ENCODE measurements at regions not wholly inside any gene's neighbourhood (a gene's known extent, or its start where the extent isn't known, plus 50 kb on each side); places are given as distances from the start of the nearest gene placed in this dataset.

- Histone ChIP-seq H3K9me3 (ENCODE audit: control insufficient read depth in 3 of 3, low read length in 3 of 3) (no peaks in the 10 kb centered on the region), H3K27ac (ENCODE audit: low read depth, low read length) (no peak overlapping the region), H3K9ac (ENCODE audit: low read depth in 1 of 3, low read length in 3 of 3) (no peak overlapping the region), H3K4me1 (ENCODE audit: control insufficient read depth in 3 of 3, insufficient read depth in 3 of 3, low read length in 3 of 3) (no peaks in the 10 kb centered on the region), H3K4me3 (ENCODE audit: low read length in 3 of 3) (no peak overlapping the region), H3K36me3 (ENCODE audit: control insufficient read depth in 3 of 3, insufficient read depth in 3 of 3, low read length in 3 of 3) (no peaks in the 10 kb centered on the region), H3K27me3 (ENCODE audit: control insufficient read depth in 3 of 3, insufficient read depth in 3 of 3, low read length in 3 of 3) (no peaks in the 10 kb centered on the region)
Measured at GRCh38 chr4:24704149-24704548, 91.2 kb upstream of the SOD3 start.

- no peaks in the 10 kb centered on the region for H3K4me1 ChIP-seq (ENCODE audit: control insufficient read depth in 3 of 3, insufficient read depth in 3 of 3, low read length in 3 of 3)
- no peak overlapping the region for H3K4me3 ChIP-seq (ENCODE audit: low read length in 3 of 3)
- no peak overlapping the region for H3K9ac ChIP-seq (ENCODE audit: low read depth in 1 of 3, low read length in 3 of 3)
- no peaks in the 10 kb centered on the region for H3K9me3 ChIP-seq (ENCODE audit: control insufficient read depth in 3 of 3, low read length in 3 of 3)
- no peak overlapping the region for H3K27ac ChIP-seq (ENCODE audit: low read depth, low read length)
- no peaks in the 10 kb centered on the region for H3K27me3 ChIP-seq (ENCODE audit: control insufficient read depth in 3 of 3, insufficient read depth in 3 of 3, low read length in 3 of 3)
- H3K36me3 ChIP-seq (ENCODE audit: control insufficient read depth in 3 of 3, insufficient read depth in 3 of 3, low read length in 3 of 3): no peaks in the 10 kb centered on the region
Measured at GRCh38 chr4:24705016-24705753, 90.2 kb upstream of the SOD3 start.

- no peaks in the 10 kb centered on the region for H3K36me3 ChIP-seq (ENCODE audit: control insufficient read depth in 3 of 3, insufficient read depth in 3 of 3, low read length in 3 of 3)
- no peaks in the 10 kb centered on the region for H3K9me3 ChIP-seq (ENCODE audit: control insufficient read depth in 3 of 3, low read length in 3 of 3)
- no peaks in the 10 kb centered on the region for H3K4me1 ChIP-seq (ENCODE audit: control insufficient read depth in 3 of 3, insufficient read depth in 3 of 3, low read length in 3 of 3)
- no peak overlapping the region for H3K9ac ChIP-seq (ENCODE audit: low read depth in 1 of 3, low read length in 3 of 3)
- no peaks in the 10 kb centered on the region for H3K27me3 ChIP-seq (ENCODE audit: control insufficient read depth in 3 of 3, insufficient read depth in 3 of 3, low read length in 3 of 3)
- H3K27ac ChIP-seq (ENCODE audit: low read depth, low read length): no peak overlapping the region
- no peak overlapping the region for H3K4me3 ChIP-seq (ENCODE audit: low read length in 3 of 3)
Measured at GRCh38 chr4:24713604-24714003, 81.8 kb upstream of the SOD3 start.

GRCh38 chr4:24719615-24720014 lies 75.8 kb upstream of the SOD3 start:
- no peak overlapping the region for H3K9ac ChIP-seq (ENCODE audit: low read depth in 1 of 3, low read length in 3 of 3)
- H3K9me3 ChIP-seq (ENCODE audit: control insufficient read depth in 3 of 3, low read length in 3 of 3): no peaks in the 10 kb centered on the region
- no peak overlapping the region for H3K4me3 ChIP-seq (ENCODE audit: low read length in 3 of 3)
- no peaks in the 10 kb centered on the region for H3K27me3 ChIP-seq (ENCODE audit: control insufficient read depth in 3 of 3, insufficient read depth in 3 of 3, low read length in 3 of 3)
- no peaks in the 10 kb centered on the region for H3K36me3 ChIP-seq (ENCODE audit: control insufficient read depth in 3 of 3, insufficient read depth in 3 of 3, low read length in 3 of 3)
- no peak overlapping the region for H3K27ac ChIP-seq (ENCODE audit: low read depth, low read length)
- no peaks in the 10 kb centered on the region for H3K4me1 ChIP-seq (ENCODE audit: control insufficient read depth in 3 of 3, insufficient read depth in 3 of 3, low read length in 3 of 3)

GRCh38 chr4:24720436-24720835 lies 74.9 kb upstream of the SOD3 start:
- no peaks in the 10 kb centered on the region for H3K9me3 ChIP-seq (ENCODE audit: control insufficient read depth in 3 of 3, low read length in 3 of 3)

GRCh38 chr4:24720979-24721378 lies 74.4 kb upstream of the SOD3 start:
- H3K27ac ChIP-seq (ENCODE audit: low read depth, low read length): no peak overlapping the region
- H3K4me1 ChIP-seq (ENCODE audit: control insufficient read depth in 3 of 3, insufficient read depth in 3 of 3, low read length in 3 of 3): no peaks in the 10 kb centered on the region
- H3K9me3 ChIP-seq (ENCODE audit: control insufficient read depth in 3 of 3, low read length in 3 of 3): no peaks in the 10 kb centered on the region
- H3K9ac ChIP-seq (ENCODE audit: low read depth in 1 of 3, low read length in 3 of 3): no peak overlapping the region
- no peaks in the 10 kb centered on the region for H3K27me3 ChIP-seq (ENCODE audit: control insufficient read depth in 3 of 3, insufficient read depth in 3 of 3, low read length in 3 of 3)
- no peaks in the 10 kb centered on the region for H3K36me3 ChIP-seq (ENCODE audit: control insufficient read depth in 3 of 3, insufficient read depth in 3 of 3, low read length in 3 of 3)
- no peak overlapping the region for H3K4me3 ChIP-seq (ENCODE audit: low read length in 3 of 3)

More at GRCh38 chr4:24720436-24720835, 74.9 kb upstream of the SOD3 start:
- H3K36me3 ChIP-seq (ENCODE audit: control insufficient read depth in 3 of 3, insufficient read depth in 3 of 3, low read length in 3 of 3): no peaks in the 10 kb centered on the region
- no peak overlapping the region for H3K9ac ChIP-seq (ENCODE audit: low read depth in 1 of 3, low read length in 3 of 3)
- no peak overlapping the region for H3K27ac ChIP-seq (ENCODE audit: low read depth, low read length)
- no peaks in the 10 kb centered on the region for H3K27me3 ChIP-seq (ENCODE audit: control insufficient read depth in 3 of 3, insufficient read depth in 3 of 3, low read length in 3 of 3)
- no peak overlapping the region for H3K4me3 ChIP-seq (ENCODE audit: low read length in 3 of 3)
- H3K4me1 ChIP-seq (ENCODE audit: control insufficient read depth in 3 of 3, insufficient read depth in 3 of 3, low read length in 3 of 3): no peaks in the 10 kb centered on the region

- no peak overlapping the region for H3K9ac ChIP-seq (ENCODE audit: low read depth in 1 of 3, low read length in 3 of 3)
- no peaks in the 10 kb centered on the region for H3K4me1 ChIP-seq (ENCODE audit: control insufficient read depth in 3 of 3, insufficient read depth in 3 of 3, low read length in 3 of 3)
- H3K4me3 ChIP-seq (ENCODE audit: low read length in 3 of 3): no peak overlapping the region
- no peak overlapping the region for H3K27ac ChIP-seq (ENCODE audit: low read depth, low read length)
- H3K9me3 ChIP-seq (ENCODE audit: control insufficient read depth in 3 of 3, low read length in 3 of 3): no peaks in the 10 kb centered on the region
- H3K27me3 ChIP-seq (ENCODE audit: control insufficient read depth in 3 of 3, insufficient read depth in 3 of 3, low read length in 3 of 3): no peaks in the 10 kb centered on the region
- no peaks in the 10 kb centered on the region for H3K36me3 ChIP-seq (ENCODE audit: control insufficient read depth in 3 of 3, insufficient read depth in 3 of 3, low read length in 3 of 3)
Measured at GRCh38 chr4:24722026-24722568, 73.3 kb upstream of the SOD3 start.

GRCh38 chr4:24727390-24728224 lies 67.8 kb upstream of the SOD3 start:
- H3K9me3 ChIP-seq (ENCODE audit: control insufficient read depth in 3 of 3, low read length in 3 of 3): no peaks in the 10 kb centered on the region

GRCh38 chr4:24729119-24729730 lies 66.1 kb upstream of the SOD3 start:
- Histone ChIP-seq H3K27me3 (ENCODE audit: control insufficient read depth in 3 of 3, insufficient read depth in 3 of 3, low read length in 3 of 3) (no peaks in the 10 kb centered on the region), H3K36me3 (ENCODE audit: control insufficient read depth in 3 of 3, insufficient read depth in 3 of 3, low read length in 3 of 3) (no peaks in the 10 kb centered on the region), H3K27ac (ENCODE audit: low read depth, low read length) (no peak overlapping the region), H3K4me1 (ENCODE audit: control insufficient read depth in 3 of 3, insufficient read depth in 3 of 3, low read length in 3 of 3) (peaks cover 12 to 22% (median 21%) of the 10 kb centered on the region in 3 donors), H3K9me3 (ENCODE audit: control insufficient read depth in 3 of 3, low read length in 3 of 3) (no peaks in the 10 kb centered on the region), H3K9ac (ENCODE audit: low read depth in 1 of 3, low read length in 3 of 3) (no peak overlapping the region), H3K4me3 (ENCODE audit: low read length in 3 of 3) (no peak overlapping the region)

More at GRCh38 chr4:24727390-24728224, 67.8 kb upstream of the SOD3 start:
- Histone ChIP-seq H3K27ac (ENCODE audit: low read depth, low read length) (no peak overlapping the region), H3K4me1 (ENCODE audit: control insufficient read depth in 3 of 3, insufficient read depth in 3 of 3, low read length in 3 of 3) (peaks cover 7 to 15% (median 14%) of the 10 kb centered on the region in 3 donors), H3K4me3 (ENCODE audit: low read length in 3 of 3) (no peak overlapping the region), H3K27me3 (ENCODE audit: control insufficient read depth in 3 of 3, insufficient read depth in 3 of 3, low read length in 3 of 3) (no peaks in the 10 kb centered on the region), H3K9ac (ENCODE audit: low read depth in 1 of 3, low read length in 3 of 3) (no peak overlapping the region), H3K36me3 (ENCODE audit: control insufficient read depth in 3 of 3, insufficient read depth in 3 of 3, low read length in 3 of 3) (no peaks in the 10 kb centered on the region)
